SK-N-SH (cell line): ENCODE measurements at regions not wholly inside any gene's neighbourhood (a gene's known extent, or its start where the extent isn't known, plus 50 kb on each side); places are given as distances from the start of the nearest gene placed in this dataset.

Experiments used
- CTCF ChIP-seq: fragments of 200-600 bp; sonication (generic); IDR thresholded peaks from 2 replicates; pipeline ENCODE4 v1.6.1; 2017; ENCODE audit warnings: antibody characterized with exemption, mild to moderate bottlenecking, moderate library complexity
- ELF1 ChIP-seq: IDR thresholded peaks from 2 replicates; pipeline ENCODE4 v1.4.0; 2012
- EP300 ChIP-seq, 2 experiments: IDR thresholded peaks; 2 replicates each; pipeline versions ENCODE4 v1.4.0 to v1.6.1; 2012; ENCODE audit warnings: borderline replicate concordance in 1 of 2, low read depth in 1 of 2, low read length in 1 of 2
- EZH2phosphoT487 ChIP-seq: fragments of 200-600 bp; sonication (generic); IDR thresholded peaks from 2 replicates; pipeline ENCODE4 v1.6.1; 2017; ENCODE audit warnings: low read depth, mixed run types, mild to moderate bottlenecking, antibody characterized with exemption, moderate library complexity, borderline replicate concordance
- MAX ChIP-seq: IDR thresholded peaks from 2 replicates; pipeline ENCODE4 v1.4.0; 2012; ENCODE audit warnings: low read depth
- MXI1 ChIP-seq: IDR thresholded peaks from 2 replicates; pipeline ENCODE4 v1.6.1; 2012; ENCODE audit warnings: mild to moderate bottlenecking, low read depth, low read length, improper control_type of control experiment
- REST ChIP-seq: IDR thresholded peaks from 2 replicates; pipeline ENCODE4 v1.6.1; 2012; ENCODE audit warnings: mild to moderate bottlenecking, low read depth, low read length, moderate library complexity
- TAF1 ChIP-seq: IDR thresholded peaks from 2 replicates; pipeline ENCODE4 v1.6.1; 2012; ENCODE audit warnings: low read depth, mild to moderate bottlenecking, low read length, moderate library complexity, borderline replicate concordance
- TEAD4 ChIP-seq: IDR thresholded peaks from 2 replicates; pipeline ENCODE4 v1.4.0; 2012; ENCODE audit warnings: mild to moderate bottlenecking, borderline replicate concordance; ENCODE audit not compliant: insufficient read depth
- USF2 ChIP-seq: fragments of 150-350 bp; IDR thresholded peaks from 2 replicates; pipeline ENCODE4 v1.6.1; 2017; ENCODE audit warnings: antibody characterized with exemption, low read length, low read depth, borderline replicate concordance
- YY1 ChIP-seq: IDR thresholded peaks from 2 replicates; pipeline ENCODE4 v1.4.0; 2012; ENCODE audit warnings: low read depth, mild to moderate bottlenecking

GRCh38 chr9:85200726-85201404 lies 531.3 kb downstream of the NTRK2 start:
- TF ChIP-seq YY1 (no peak), CTCF (no peak), USF2 (no peak), EP300 (IDR thresholded peaks at IDR 0.05; ENCODE audit: borderline replicate concordance in 1 of 2, low read depth in 1 of 2, low read length in 1 of 2) (0 out of 4 replicates have a peak, but pooled peaks of 1 of the 2 experiments have one; percentile 13), EZH2phosphoT487 (no peak), TAF1 (no peak), TEAD4 (no peak), MAX (no peak), ELF1 (no peak), REST (no peak), MXI1 (no peak)
